GM12878 (cell line): ENCODE measurements at regions not wholly inside any gene's neighbourhood (a gene's known extent, or its start where the extent isn't known, plus 50 kb on each side); places are given as distances from the start of the nearest gene placed in this dataset.

Experiments
- ATAC-seq: fragments of 200-7000 bp; cut with Tn5 transposase; 3 replicates; pipeline ENCODE4 v1.9.1; 2020; ENCODE audit warnings: mild to moderate bottlenecking, moderate library complexity
- BruUV-seq: library from RNA; stranded (reverse); fragments of 400-500 nt; replicated peaks from 2 replicates; lab custom pipeline; 2021; lab: Mats Ljungman, UMichigan
- CTCF ChIA-PET: fragments of 300-600 bp; sonication (Branson Sonifier 250); formaldehyde crosslinking; extraction: SDS; loops from one replicate; lab custom pipeline; 2021; ENCODE audit warnings: inconsistent platforms; lab: Yijun Ruan, JAX
- POLR2A ChIA-PET: fragments of 350-600 bp; formaldehyde crosslinking; extraction: SDS; loops from one replicate; lab custom pipeline; 2021; ENCODE audit warnings: inconsistent platforms; lab: Charles Lee
- RAD21 ChIA-PET: fragments of 300-600 bp; sonication (Branson Sonifier 250); formaldehyde crosslinking; loops from one replicate; lab custom pipeline; 2023; ENCODE audit warnings: antibody characterized with exemption; ENCODE audit not compliant: unreplicated experiment; lab: Charles Lee
- SMC1A ChIA-PET: fragments of 300-600 bp; sonication (Branson Sonifier 250); formaldehyde crosslinking; loops from one replicate; lab custom pipeline; 2023; ENCODE audit not compliant: unreplicated experiment, uncharacterized antibody; lab: Charles Lee
- DNase-seq: peaks from one replicate; pipeline ENCODE4 v3.0.0-alpha.2; 2011; ENCODE audit warnings: low read depth, low spot score
- FAIRE-seq: peaks from 3 replicates; lab custom pipeline; 2011; peaks lifted over from hg19 to GRCh38; lab: Jason Lieb, UNC
- H2AFZ ChIP-seq: 2 replicates; pipeline ENCODE4 v1.6.0; 2011; ENCODE audit warnings: low read depth, low read length, control low read depth; ENCODE audit not compliant: control insufficient read depth
- H3K27ac ChIP-seq: 2 replicates; pipeline ENCODE4 v1.5.1; 2011; ENCODE audit warnings: control low read depth; ENCODE audit not compliant: control insufficient read depth, insufficient read depth
- H3K27me3 ChIP-seq, 2 experiments: replicated peaks in 1 of 2; 2 replicates each; pipeline versions ENCODE4 v1.6.0 to v1.6.1; 2011; ENCODE audit warnings: low read length in 1 of 2; ENCODE audit not compliant: control insufficient read depth in 2 of 2, insufficient read depth in 2 of 2
- H3K36me3 ChIP-seq, 2 experiments: 2 replicates each; pipeline ENCODE4 v1.5.1; 2011; ENCODE audit warnings: low read length in 1 of 2; ENCODE audit not compliant: control insufficient read depth in 2 of 2, insufficient read depth in 2 of 2
- H3K4me1 ChIP-seq: 2 replicates; pipeline ENCODE4 v1.6.1; 2011; ENCODE audit warnings: mild to moderate bottlenecking, low read length, moderate library complexity, mixed read lengths; ENCODE audit not compliant: control insufficient read depth, insufficient read depth
- H3K4me2 ChIP-seq: 2 replicates; pipeline ENCODE4 v1.6.0; 2011; ENCODE audit warnings: control low read depth; ENCODE audit not compliant: control insufficient read depth, insufficient read depth
- H3K4me3 ChIP-seq: fragments of 200-600 bp; sonication (generic); 2 replicates; pipeline ENCODE4 v1.5.1; 2016
- H3K79me2 ChIP-seq: 2 replicates; pipeline ENCODE4 v1.6.0; 2011; ENCODE audit warnings: low read length; ENCODE audit not compliant: control insufficient read depth, insufficient read depth
- H3K9ac ChIP-seq: 2 replicates; pipeline ENCODE4 v1.8.0; 2011; ENCODE audit warnings: low read length, control low read depth, mixed read lengths; ENCODE audit not compliant: control insufficient read depth, insufficient read depth
- H3K9me3 ChIP-seq: replicated peaks from 3 replicates; pipeline ENCODE4 v1.5.1; 2011; ENCODE audit warnings: mild to moderate bottlenecking, low read length; ENCODE audit not compliant: control insufficient read depth, insufficient read depth
- H4K20me1 ChIP-seq: 2 replicates; pipeline ENCODE4 v1.6.0; 2011; ENCODE audit not compliant: control insufficient read depth, insufficient read depth
- WGBS: methylation state at CpG from one replicate; pipeline ENCODE4 v1.1.6; 2016; ENCODE audit warnings: low lambda C conversion rate; ENCODE audit not compliant: insufficient replicate concordance, insufficient coverage; ENCODE audit errors: missing lambda C conversion rate; 5-methylcytosine and 5-hydroxymethylcytosine counted together
- in situ Hi-C: fragments of 300-500 bp; cut with MboI; formaldehyde crosslinking; loops from 9 replicates; pipeline ENCODE4 v1.14.3; 2018; ENCODE audit warnings: mixed read lengths
- intact Hi-C: fragments of 100-400 bp; cut with micrococcal nuclease; formaldehyde crosslinking; loops from one replicate; pipeline ENCODE4 v1.14.2; 2022; ENCODE audit not compliant: unreplicated experiment
- TF ChIP-seq, protein P1 (sequence below): IDR thresholded peaks from 2 replicates; pipeline ENCODE4 v1.6.1; 2011; ENCODE audit warnings: low read depth, mild to moderate bottlenecking, low read length, moderate library complexity, borderline replicate concordance; ENCODE audit errors: extremely low read depth
- TF ChIP-seq, protein P2 (sequence below): IDR thresholded peaks from 2 replicates; pipeline ENCODE4 v1.6.1; 2012; ENCODE audit warnings: mild to moderate bottlenecking, low read depth, low read length

DNA sequence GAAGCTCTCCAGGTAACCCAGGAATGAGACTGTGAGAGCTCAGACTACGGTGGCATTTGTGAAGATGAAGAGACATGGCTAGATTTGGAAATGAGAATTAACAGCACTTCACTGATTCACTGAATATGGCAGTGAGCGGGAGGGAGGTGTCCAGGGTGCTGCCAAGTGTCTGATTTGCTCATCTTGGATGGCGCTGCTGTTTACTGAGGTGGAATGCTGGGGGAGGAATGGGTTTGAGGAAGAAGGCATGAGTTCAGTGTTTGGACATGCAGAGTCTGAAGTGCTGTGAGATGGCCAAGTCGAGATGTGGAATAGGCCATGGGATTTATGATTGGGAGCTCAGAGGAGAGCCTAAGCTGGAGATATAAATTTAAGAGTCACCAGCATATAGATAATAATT lies 437.1 kb upstream of the NPVF start:
- intact Hi-C loops (no loop called here), in situ Hi-C loops (no loop called here)
- CTCF ChIA-PET: interaction anchor here (0.6 kb wide), 1 partner anchor 9 kb away, joined by 3 read pairs; no protein-coding TSS in a partner anchor

More for the DNA sequence above, 437.1 kb upstream of the NPVF start:
- Histone ChIP-seq H3K4me1 (no peaks in the 10 kb centered on the region), H3K27ac (no peak overlapping the region), H3K36me3 (no peaks in the 10 kb centered on the region), H2AFZ (no peak overlapping the region), H3K4me2 (no peak overlapping the region), H3K4me3 (no peak overlapping the region), H3K9ac (no peak overlapping the region), H3K27me3 (no peaks in the 10 kb centered on the region; a peak in 1 of 4 replicates), H3K79me2 (no peaks in the 10 kb centered on the region), H4K20me1 (no peaks in the 10 kb centered on the region), H3K9me3 (no peaks in the 10 kb centered on the region)
- ChIA-PET POLR2A (no interaction called here), SMC1A (no interaction called here), RAD21 (no interaction called here)
- WGBS: 26% methylated on average over 4 of the region's 4 CpGs
- DNase-seq (no peak), ATAC-seq (no peak), FAIRE-seq (no peak)
- TF ChIP-seq, protein P1, sequence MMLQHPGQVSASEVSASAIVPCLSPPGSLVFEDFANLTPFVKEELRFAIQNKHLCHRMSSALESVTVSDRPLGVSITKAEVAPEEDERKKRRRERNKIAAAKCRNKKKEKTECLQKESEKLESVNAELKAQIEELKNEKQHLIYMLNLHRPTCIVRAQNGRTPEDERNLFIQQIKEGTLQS: no peak
- TF ChIP-seq, protein P2, sequence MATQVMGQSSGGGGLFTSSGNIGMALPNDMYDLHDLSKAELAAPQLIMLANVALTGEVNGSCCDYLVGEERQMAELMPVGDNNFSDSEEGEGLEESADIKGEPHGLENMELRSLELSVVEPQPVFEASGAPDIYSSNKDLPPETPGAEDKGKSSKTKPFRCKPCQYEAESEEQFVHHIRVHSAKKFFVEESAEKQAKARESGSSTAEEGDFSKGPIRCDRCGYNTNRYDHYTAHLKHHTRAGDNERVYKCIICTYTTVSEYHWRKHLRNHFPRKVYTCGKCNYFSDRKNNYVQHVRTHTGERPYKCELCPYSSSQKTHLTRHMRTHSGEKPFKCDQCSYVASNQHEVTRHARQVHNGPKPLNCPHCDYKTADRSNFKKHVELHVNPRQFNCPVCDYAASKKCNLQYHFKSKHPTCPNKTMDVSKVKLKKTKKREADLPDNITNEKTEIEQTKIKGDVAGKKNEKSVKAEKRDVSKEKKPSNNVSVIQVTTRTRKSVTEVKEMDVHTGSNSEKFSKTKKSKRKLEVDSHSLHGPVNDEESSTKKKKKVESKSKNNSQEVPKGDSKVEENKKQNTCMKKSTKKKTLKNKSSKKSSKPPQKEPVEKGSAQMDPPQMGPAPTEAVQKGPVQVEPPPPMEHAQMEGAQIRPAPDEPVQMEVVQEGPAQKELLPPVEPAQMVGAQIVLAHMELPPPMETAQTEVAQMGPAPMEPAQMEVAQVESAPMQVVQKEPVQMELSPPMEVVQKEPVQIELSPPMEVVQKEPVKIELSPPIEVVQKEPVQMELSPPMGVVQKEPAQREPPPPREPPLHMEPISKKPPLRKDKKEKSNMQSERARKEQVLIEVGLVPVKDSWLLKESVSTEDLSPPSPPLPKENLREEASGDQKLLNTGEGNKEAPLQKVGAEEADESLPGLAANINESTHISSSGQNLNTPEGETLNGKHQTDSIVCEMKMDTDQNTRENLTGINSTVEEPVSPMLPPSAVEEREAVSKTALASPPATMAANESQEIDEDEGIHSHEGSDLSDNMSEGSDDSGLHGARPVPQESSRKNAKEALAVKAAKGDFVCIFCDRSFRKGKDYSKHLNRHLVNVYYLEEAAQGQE: peak; percentile 49; the same call in 1 of the 2 replicates
- no TSS peak for BruUV-seq
